GM12878 (cell line): ENCODE measurements at regions not wholly inside any gene's neighbourhood (a gene's known extent, or its start where the extent isn't known, plus 50 kb on each side); places are given as distances from the start of the nearest gene placed in this dataset.

Source experiments
- CHD4 ChIP-seq: fragments of 200-600 bp; sonication (generic); IDR thresholded peaks from 2 replicates; pipeline ENCODE4 v1.6.1; 2016; ENCODE audit warnings: mild to moderate bottlenecking
- CREB1 ChIP-seq: IDR thresholded peaks from 2 replicates; pipeline ENCODE4 v1.6.1; 2012; ENCODE audit warnings: low read depth, mild to moderate bottlenecking, inconsistent platforms
- RBBP5 ChIP-seq: fragments of 200-600 bp; sonication (generic); conservative IDR thresholded peaks from 2 replicates; pipeline ENCODE4 v1.6.1; 2016
- ZNF24 ChIP-seq: fragments of 450-650 bp; IDR thresholded peaks from 2 replicates; pipeline ENCODE4 v1.6.1; 2017; ENCODE audit warnings: antibody characterized with exemption, mild to moderate bottlenecking
- TF ChIP-seq, protein P1 (sequence below): fragments of 450-650 bp; IDR thresholded peaks from 2 replicates; pipeline ENCODE4 v1.6.1; 2017; ENCODE audit warnings: mild to moderate bottlenecking
- TF ChIP-seq, protein P2 (sequence below), 3 experiments: IDR thresholded peaks in 2 of 3; conservative IDR thresholded peaks in 1 of 3; 2 replicates each; pipeline ENCODE4 v1.5.1; 2011; ENCODE audit warnings: low read depth in 3 of 3, low read length in 3 of 3, mild to moderate bottlenecking in 3 of 3, control low read depth in 2 of 3, moderate library complexity in 2 of 3, inconsistent platforms in 1 of 3, mixed read lengths in 1 of 3; ENCODE audit not compliant: control insufficient read depth in 2 of 3, insufficient read depth in 1 of 3; ENCODE audit errors: extremely low read depth in 1 of 3

DNA sequence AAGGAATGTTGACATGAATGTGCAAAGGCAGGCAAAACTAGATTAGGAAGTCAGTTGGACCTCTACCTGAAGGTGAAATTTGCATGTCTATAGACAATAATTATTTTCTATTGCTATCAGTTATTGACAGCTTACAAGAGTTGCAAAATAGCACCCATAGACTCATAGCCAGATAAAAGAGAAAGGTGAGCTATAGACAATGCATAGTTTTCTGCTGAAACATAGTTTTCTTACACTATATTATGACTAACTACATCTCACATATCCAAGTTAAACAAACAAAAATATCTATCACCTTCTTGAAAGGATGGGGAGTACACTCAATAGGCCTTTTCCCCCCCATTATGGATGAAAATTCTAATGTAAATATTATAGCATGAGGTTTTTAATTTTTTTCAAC, 305.0 kb downstream of the PTH2R start:
- TF ChIP-seq CHD4 (no peak), RBBP5 (no peak), CREB1 (no peak), ZNF24 (no peak)
- TF ChIP-seq, protein P1, sequence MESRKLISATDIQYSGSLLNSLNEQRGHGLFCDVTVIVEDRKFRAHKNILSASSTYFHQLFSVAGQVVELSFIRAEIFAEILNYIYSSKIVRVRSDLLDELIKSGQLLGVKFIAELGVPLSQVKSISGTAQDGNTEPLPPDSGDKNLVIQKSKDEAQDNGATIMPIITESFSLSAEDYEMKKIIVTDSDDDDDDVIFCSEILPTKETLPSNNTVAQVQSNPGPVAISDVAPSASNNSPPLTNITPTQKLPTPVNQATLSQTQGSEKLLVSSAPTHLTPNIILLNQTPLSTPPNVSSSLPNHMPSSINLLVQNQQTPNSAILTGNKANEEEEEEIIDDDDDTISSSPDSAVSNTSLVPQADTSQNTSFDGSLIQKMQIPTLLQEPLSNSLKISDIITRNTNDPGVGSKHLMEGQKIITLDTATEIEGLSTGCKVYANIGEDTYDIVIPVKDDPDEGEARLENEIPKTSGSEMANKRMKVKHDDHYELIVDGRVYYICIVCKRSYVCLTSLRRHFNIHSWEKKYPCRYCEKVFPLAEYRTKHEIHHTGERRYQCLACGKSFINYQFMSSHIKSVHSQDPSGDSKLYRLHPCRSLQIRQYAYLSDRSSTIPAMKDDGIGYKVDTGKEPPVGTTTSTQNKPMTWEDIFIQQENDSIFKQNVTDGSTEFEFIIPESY, result no peak
- TF ChIP-seq, protein P2, sequence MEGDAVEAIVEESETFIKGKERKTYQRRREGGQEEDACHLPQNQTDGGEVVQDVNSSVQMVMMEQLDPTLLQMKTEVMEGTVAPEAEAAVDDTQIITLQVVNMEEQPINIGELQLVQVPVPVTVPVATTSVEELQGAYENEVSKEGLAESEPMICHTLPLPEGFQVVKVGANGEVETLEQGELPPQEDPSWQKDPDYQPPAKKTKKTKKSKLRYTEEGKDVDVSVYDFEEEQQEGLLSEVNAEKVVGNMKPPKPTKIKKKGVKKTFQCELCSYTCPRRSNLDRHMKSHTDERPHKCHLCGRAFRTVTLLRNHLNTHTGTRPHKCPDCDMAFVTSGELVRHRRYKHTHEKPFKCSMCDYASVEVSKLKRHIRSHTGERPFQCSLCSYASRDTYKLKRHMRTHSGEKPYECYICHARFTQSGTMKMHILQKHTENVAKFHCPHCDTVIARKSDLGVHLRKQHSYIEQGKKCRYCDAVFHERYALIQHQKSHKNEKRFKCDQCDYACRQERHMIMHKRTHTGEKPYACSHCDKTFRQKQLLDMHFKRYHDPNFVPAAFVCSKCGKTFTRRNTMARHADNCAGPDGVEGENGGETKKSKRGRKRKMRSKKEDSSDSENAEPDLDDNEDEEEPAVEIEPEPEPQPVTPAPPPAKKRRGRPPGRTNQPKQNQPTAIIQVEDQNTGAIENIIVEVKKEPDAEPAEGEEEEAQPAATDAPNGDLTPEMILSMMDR (IDR thresholded peaks at IDR 0.05 in 2 of 3, conservative IDR thresholded peaks at IDR 0.05 in 1 of 3; ENCODE audit: control insufficient read depth in 2 of 3, extremely low read depth in 1 of 3, insufficient read depth in 1 of 3, low read depth in 3 of 3, low read length in 3 of 3), result no peak
